ENCODE measurements at regions not wholly inside any gene's neighbourhood (a gene's known extent, or its start where the extent isn't known, plus 50 kb on each side); places are given as distances from the start of the nearest gene placed in this dataset.
"Not testable (repeated sequence)": the region's sequence is repeated elsewhere in the genome, so short reads cannot be mapped to it uniquely, and the experiment has no call there.

DNA sequence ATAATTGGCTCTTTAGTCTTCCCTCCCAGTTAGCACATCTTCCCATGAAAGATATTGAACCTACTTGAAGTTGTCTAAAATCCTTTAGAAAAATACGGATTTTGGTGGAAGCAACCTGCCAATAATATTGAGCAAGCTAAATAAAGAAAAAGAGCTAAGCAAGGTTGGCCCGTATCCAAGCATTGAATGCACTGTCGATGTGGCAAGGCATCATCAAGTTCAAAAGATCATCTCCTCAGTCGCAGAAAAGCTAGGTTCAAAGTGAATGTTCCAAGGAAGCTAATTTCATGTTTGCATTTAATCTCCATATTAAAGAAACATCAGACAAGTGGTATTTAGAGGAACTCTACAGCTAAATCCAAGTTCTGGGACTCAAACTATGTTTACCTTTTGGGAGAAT, 206.0 kb downstream of the MTERF1 start:
- FAIRE-seq (no peak), DNase-seq (ENCODE audit: low spot score) (no peak)

DNA sequence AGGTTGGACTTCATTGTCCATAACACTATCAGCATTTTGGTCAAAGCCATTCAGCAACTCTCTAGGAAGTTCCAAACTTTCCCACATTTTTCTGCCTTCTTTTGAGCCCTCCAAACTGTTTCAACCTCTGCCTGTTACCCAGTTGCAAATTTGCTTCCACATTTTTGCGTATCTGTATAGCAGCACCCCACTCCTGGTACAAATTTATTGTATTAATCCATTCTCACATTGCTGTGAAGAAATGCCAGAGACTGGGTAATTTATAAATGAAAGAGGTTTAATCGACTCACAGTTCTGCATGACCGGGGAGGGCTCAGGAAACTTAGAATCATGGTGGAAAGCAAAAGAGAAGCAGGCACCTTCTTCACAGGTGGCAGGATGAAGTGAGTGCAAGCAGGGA, 198.8 kb downstream of the MTERF1 start:
- no peak for DNase-seq (ENCODE audit: low spot score)
- FAIRE-seq = no peak

DNA sequence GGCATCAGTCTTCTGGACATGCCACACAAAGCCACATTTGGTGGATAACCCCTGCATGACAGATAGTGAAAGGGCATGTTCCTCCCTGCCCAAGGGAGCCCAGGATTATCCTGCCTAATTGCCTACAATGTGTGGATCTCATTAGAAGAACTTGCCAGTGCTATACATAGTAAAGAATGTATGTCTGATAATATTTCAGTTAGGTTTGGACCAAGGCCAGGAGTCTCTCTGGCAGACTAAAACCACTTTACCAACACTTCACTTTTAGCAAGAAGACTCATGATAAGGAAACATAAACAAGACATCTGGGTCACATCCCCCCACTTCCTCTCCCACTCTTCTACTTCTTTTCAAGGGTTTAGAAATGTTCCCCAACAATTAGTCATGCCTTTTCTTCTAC, 196.7 kb downstream of the MTERF1 start:
- FAIRE-seq (no peak), DNase-seq (ENCODE audit: low spot score) (no peak)

DNA sequence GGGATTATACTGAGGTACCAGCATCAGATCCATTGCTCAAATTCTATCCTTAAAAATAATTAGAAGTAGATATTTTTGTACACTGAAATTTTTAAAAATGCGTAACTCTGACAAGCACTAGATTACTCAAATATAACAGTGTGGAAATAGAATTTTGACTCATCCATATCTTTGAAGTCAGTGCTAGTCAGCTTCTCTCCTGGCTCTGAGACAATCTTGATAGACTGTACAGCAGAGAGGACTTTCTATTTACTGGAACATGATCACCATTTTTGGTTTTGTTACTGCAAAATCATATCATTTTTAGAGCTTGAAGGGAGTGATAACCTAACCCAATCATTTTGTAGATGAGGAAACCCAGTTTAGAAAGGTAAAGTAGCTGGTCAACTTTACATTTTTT, 195.0 kb downstream of the MTERF1 start:
- DNase-seq (ENCODE audit: low spot score) = no peak
- FAIRE-seq = no peak

DNA sequence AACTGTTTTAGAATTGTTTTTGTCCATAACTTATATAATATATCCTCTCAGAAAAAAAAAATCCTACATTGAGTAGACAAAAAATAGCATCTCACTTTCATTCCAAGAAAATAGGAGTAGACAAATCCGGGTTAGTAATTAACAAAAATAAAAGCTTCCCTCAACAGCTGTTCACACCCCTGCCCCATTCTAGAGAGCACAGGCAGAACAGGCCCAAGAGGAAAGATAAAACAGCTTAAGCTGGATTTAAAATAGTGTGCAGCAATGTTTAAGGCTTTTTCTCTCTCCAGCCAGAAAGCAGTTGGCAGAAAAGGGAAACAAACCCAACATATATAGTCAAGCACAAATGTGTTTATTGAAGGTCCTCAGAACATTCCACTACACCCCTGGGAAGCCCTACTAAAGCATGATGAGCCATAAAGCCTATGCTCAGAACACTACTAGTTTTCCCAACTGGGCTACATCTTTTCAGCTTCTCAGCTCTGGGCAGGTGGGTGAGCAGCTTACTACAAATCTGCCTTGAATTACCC, 189.9 kb downstream of the MTERF1 start:
- DNase-seq (ENCODE audit: low spot score) = no peak
- FAIRE-seq = no peak

DNA sequence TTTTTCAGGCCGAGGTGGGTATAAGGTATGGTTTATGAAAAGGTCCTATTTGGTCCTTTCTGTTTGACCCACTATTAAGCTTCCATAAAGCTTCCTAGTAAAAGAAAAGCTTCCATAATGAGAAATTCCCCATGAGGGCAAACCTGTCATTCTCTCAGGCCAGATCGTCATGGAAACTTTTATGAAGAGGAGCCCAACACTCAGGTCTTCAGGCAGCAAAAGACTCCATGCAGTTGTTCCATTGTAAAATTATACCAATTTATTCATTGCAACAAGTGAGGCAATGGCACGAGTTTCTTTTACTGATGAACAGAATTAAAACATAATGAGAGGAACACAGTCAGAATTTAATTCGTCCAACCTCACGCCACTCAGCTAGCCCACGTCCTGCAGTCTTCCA, 188.6 kb downstream of the MTERF1 start:
- DNase-seq (ENCODE audit: low spot score) (no peak), FAIRE-seq (no peak)

DNA sequence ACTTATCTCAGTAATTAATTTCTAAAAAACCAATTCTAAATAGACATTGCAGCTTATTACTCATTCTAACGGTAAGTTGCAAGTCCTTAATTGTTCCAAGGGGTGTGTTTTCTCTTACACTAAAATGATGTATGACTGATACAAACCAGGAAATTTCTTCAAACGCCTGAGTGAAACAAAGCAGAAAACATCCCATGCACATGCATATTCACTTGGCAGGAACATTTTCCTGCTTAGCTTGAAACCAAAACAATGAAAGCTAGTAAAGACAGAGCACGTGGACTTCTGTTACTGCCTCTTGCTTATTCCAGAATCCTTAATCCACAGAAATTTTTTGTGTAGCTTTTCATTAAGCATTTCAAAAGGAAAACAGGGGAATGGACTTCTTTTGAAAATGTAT, 187.7 kb downstream of the MTERF1 start:
- no peak for FAIRE-seq
- DNase-seq (ENCODE audit: low spot score) = no peak

DNA sequence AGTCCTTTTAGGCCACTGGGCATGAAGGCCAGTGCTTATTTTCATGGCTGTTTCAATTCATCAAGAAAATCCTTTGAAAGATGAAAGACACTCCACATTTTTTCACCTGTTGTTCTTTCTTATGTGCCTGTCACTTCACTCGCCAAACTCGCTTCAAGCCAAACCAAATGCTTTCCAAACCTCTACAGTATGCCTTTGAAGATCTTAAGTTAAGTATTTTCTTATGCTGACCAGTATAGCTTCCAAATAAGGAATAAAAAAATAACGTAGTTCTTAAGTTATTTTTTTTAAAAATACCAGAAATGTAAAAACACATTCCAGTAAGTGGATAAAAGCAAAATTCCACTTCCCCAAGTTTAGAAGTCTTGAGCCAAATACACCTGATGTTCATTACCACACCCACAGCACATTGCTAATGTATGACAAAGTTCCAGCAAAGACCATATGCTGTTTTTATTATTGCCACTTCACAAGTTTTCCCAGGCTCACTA, 186.1 kb downstream of the MTERF1 start:
- no peak for FAIRE-seq
- no peak for DNase-seq (ENCODE audit: low spot score)

DNA sequence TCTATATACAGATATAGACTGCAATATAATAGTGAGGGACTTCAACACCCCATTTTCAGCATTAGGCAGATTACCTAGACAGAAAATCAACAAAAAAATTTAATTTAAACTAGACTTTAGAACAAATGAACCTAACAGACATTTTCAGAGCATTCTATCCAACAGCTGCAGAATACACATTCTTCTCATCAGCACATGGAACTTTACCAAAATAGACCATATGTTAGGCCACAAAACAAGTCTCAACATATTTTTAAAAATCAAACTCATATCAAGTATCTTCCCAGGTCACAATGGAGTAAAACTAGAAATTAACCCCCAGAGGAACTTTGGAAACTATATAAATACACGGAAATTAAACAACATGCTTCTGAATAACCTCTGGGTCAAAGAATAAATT, 169.6 kb downstream of the MTERF1 start:
- FAIRE-seq = no peak
- DNase-seq (ENCODE audit: low spot score) = no peak

DNA sequence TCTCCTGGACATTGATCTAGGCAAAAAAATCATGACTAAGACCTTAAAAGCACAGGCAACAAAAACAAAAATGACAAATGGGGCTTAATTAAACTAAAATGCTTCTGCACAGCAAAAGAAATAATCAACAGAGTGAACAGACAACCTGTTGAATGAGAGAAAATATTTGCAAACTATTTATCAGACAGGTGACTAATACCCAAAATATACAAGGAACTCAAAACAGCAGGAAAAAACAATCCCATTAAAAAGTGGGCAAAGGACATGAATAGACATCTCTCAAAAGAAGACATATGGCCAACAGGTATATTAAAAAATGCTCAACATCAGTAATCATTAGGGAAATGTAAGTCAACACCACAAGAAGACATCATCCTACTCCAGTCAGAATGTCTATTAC, 166.8 kb downstream of the MTERF1 start:
- FAIRE-seq = no peak

DNA sequence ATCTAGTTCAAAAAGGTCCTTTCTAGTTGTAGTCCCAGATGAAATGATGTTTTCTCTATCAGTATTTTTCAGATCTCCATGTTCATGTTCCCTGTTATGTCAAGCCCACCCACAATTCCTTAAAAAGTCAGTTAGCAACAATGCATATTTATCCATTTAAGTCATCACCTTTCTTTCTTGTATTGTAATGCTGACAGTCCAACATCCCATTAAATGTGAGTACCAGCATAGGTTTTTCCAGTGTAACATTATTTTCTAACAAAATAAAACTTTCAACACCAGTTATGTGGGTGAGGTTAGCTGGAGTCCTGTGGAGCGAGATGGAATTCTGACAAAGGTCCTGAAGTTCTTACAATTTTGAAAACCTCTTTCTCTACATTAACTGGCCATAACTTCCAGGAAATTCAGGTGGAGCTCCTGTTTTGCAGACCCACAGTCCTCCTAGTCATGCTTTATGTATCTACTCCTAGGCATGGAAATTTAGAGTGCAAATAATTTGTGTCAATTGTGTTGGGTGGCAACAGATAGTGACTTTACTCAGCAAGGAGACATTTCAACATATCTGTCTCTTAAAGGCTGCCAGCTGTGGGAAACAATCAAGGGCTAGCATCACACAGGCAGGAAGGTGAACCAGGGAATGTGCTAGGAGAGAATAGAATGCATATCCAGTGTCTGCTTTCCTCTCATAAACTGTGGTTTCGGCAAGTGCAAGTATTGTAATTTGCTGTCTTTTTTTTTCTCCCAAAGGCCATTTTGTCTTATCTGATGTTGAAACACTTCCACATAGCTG, 162.6 kb downstream of the MTERF1 start:
- DNase-seq (ENCODE audit: low spot score) = no peak
- no peak for FAIRE-seq

More for the DNA sequence above, 166.8 kb downstream of the MTERF1 start:
- DNase-seq (ENCODE audit: low spot score) = no peak

DNA sequence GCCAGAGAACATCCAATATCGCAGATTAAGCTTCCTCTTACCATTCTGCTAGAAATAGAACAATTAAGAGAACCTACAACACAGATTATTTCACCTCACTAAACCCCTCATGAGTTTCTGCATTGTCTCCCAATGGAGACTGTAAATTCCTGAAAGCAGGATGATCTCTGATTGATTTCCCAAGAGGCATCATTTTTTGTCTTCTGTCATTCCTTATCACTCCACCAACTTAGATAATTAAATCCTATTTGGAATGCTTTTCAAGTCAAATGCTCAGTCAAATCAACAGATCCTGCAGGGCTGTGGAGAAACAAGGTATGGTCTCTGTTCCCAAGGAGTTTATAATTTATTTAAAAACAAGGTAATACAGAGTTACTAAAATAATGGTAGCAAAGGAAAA, 161.5 kb downstream of the MTERF1 start:
- DNase-seq (ENCODE audit: low spot score) (no peak), FAIRE-seq (no peak)

DNA sequence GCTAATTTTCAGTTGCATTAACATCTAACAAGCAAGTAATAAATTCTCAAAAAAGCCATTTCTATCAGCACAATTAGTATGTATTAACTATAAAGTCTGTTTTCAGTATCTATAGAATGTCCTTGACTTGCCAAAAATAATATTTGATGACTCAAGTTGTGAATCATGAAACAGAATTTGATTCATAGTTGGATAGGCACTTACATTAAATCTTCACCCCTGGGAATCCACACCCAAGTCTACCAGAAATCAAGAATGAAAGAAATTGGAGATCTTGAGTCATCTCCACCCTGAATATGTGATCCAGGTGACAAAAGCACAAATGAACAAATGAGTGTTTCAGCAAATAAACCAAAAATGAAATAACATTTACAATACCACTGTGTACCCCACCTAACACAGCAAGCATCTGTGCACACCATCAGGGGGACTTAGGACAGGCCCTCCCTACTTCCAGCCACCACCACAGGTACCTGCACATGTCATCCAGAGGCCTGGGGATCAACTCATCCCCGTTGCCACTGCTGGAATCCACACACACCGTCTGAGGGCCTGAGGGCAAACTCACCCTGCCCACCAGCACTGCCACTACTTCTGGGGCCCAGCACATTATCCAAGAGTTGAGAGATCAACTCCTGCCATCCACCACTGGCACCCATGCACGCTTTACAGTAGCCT, 160.1 kb downstream of the MTERF1 start:
- DNase-seq (ENCODE audit: low spot score) = no peak
- no peak for FAIRE-seq

DNA sequence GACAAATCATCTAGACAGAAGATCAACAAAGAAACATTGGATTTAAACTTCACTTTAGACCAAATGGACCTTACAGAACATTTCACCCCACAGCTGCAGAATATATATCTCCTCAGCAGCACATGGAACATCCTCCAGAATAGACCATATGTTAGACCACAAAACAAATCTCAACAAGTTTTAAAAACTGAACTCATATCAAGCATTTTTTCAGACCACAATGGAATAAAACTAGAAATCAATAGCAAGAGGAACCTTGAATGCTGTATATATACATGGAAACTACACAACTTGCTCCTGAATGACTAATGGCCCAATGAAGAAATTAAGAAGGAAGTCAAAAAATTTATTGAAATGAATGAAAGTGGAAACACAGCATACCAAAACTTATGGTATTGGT, 157.7 kb downstream of the MTERF1 start:
- FAIRE-seq = peak; percentile 13
- DNase-seq (ENCODE audit: low spot score) = no peak

DNA sequence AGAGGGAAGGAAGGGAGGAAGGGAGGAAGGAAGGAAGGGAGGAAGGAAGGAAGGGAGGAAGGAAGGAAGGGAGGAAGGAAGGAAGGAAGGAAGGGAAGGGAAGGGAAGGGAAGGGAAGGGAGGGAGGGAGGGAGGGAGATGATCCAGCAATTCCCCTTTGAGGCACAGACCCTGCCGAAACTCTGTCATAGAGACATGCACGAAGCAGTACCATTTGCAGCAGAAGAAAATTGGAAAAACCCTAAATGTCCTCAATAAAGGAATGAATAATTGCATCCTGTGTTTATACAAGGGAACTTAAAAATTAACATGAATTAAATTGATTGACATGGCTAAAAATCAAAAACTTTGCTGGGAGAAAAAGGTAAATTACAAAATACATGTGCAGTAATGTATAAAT, 151.5 kb downstream of the MTERF1 start:
- FAIRE-seq; DNase-seq (ENCODE audit: low spot score): not testable (repeated sequence)

DNA sequence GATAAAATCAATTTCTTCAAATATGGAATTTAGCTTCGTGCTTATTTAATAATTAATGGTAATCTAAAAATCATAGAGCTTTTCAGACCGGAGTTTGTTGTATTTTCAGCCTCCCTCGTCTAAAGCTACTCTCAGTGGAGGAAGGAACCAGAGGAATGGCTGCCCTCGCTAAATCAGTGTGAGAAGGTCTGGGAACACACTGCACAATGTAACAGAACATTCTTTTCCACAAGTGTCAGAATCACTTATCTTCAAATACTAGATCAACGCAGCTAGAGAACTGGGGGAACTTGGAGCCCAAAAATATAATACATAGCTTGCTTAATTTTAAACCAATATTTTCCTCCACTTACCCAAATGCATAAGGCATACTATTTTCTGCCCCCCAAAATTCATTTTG, 148.5 kb downstream of the MTERF1 start:
- FAIRE-seq (no peak), DNase-seq (ENCODE audit: low spot score) (no peak)

DNA sequence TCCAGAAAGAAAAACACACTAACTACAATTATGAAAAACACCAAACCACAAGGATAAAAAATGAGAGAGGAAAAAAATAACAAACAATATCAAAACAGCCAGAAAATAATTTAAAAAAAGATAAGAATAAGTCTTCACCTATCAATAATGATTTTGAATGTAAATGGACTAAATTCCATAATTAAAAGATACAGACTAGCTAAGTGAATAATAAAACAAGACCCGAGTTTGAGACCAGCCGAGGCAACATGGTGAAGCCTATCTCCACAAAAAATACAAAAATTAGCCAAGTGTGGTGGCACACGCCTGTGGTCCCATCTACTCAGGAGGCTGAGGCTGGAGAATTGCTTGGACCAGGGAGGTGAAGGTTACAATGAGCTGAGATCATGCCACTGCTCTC, 131.1 kb downstream of the MTERF1 start:
- FAIRE-seq (no peak), DNase-seq (ENCODE audit: low spot score) (no peak)

DNA sequence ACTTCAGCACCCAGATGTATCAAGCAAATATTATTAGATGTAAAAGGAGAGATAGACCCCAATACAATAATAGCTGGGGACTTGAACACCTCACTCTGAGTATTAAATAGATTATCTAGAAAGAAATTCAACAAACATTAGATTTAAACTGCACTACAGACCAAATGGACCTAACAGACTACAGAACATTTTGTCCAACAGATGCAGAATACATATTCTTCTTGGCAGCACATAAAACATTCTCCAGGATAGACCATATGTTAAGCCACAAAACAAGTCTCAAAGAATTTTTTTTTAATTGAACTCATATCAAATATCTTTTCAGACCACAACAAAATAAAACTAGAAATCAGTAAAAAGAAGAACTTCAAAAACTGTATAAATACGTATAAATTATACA, 130.4 kb downstream of the MTERF1 start:
- FAIRE-seq (no peak), DNase-seq (ENCODE audit: low spot score) (no peak)

DNA sequence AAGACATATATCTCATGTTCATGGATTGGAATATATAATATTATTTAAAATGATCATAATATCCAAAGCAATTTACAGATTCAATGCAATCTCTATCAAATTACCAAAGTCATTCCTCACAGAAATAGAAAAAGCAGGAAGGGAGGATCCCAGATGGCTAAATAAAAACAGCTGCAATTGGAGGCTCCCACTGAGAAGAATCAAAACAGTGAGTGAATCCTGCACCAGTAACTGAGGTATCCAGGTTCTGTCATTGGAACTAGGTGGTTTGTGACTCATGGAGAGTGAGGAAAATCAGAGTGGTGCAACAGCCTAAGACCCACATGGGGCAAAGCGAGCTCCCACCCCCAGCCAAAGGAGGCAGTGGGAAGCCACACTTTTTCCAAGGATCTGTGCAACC, 128.4 kb downstream of the MTERF1 start:
- FAIRE-seq = no peak
- DNase-seq (ENCODE audit: low spot score) = no peak

DNA sequence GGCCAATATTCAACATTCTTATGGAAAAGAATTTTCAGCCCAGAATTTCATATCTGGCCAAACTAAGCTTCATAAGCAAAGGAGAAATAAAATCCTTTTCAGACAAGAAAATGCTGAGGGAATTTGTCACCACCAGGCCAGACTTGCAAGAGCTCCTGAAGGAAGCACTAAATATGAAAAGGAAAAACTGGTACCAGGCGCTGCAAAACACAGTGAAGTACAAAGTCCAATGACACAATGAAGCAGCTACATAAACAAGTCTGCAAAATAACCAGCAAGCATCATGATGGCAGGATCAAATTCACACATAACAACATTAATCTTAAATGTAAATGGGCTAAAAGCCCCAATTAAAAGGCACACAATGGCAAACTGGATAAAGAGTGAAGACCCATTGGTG, 126.2 kb downstream of the MTERF1 start:
- not testable (repeated sequence) for DNase-seq (ENCODE audit: low spot score); FAIRE-seq

DNA sequence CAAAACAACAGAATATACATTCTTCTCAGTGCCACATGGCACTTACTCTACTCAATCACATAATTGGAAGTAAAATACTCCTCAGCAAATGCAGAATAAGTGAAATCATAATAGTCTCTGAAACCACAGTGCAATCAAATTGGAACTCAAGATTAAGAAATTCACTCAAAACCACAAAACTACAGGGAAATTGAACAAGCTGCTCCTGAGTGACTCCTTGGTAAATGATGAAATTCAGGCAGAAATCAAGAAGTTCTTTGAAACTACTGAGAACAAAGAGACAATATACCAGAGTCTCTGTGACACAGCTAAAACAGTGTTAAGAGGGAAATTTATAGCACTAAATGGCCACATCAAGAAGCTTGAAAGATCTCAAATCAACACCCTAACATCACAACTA, 125.4 kb downstream of the MTERF1 start:
- DNase-seq (ENCODE audit: low spot score) = not testable (repeated sequence)

DNA sequence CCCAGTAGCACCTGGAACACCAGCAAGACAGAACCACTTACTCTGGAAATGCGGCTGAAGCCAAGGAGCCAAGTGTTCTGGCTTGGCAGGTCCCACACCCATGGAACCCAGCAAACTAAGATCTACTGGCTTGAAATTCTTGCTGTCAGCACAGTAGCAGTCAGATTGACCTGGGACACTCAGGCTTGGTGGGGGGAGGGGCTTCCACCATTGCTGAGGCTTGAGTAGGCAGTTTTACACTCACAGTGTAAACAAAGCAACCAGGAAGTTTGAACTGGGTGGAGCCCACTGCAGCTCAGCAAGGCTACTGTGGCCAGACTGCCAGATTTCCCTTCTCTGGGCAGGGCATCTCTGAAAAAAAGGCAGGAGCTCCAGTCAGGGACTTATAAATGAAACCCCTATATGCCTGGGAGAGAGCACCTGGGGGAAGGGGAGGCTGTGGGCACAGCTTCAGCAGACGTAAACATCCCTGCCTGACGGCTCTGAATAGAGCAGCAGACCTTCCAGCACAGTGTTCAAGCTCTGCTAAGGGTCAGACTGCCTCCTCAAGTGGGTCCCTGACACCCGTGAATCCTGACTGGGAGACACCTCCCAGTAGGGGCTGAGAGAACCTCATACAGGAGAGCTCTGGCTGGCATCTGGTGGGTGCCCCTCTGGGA, 121.2 kb downstream of the MTERF1 start:
- FAIRE-seq (no peak), DNase-seq (ENCODE audit: low spot score) (no peak)

More for the DNA sequence above, 125.4 kb downstream of the MTERF1 start:
- FAIRE-seq = not testable (repeated sequence)
